Activated CD4-positive, alpha-beta T cell treated with anti-CD3 and anti-CD28 coated beads, Interleukin-2, amount 50 U/mL, for 1 hour (primary cell): ENCODE measurements at regions not wholly inside any gene's neighbourhood (a gene's known extent, or its start where the extent isn't known, plus 50 kb on each side); places are given as distances from the start of the nearest gene placed in this dataset.
"Not testable (repeated sequence)": the region's sequence is repeated elsewhere in the genome, so short reads cannot be mapped to it uniquely, and the experiment has no call there.

ENCODE experiments used
- DNase-seq: peaks from one replicate; pipeline ENCODE4 v3.0.0-alpha.2; 2020

GRCh38 chr14:56990991-56991627 is 180.8 kb upstream of the OTX2 start:
- not testable (repeated sequence) for DNase-seq

GRCh38 chr14:56989359-56989758 is 179.1 kb upstream of the OTX2 start:
- no peak for DNase-seq

- no peak for DNase-seq
Measured at GRCh38 chr14:56979936-56980335, 169.7 kb upstream of the OTX2 start.

GRCh38 chr14:56976211-56976610 is 165.9 kb upstream of the OTX2 start:
- no peak for DNase-seq

- no peak for DNase-seq
Measured at GRCh38 chr14:56975521-56975920, 165.2 kb upstream of the OTX2 start.

GRCh38 chr14:56972948-56973347 is 162.7 kb upstream of the OTX2 start:
- DNase-seq = no peak

GRCh38 chr14:56964895-56965294 is 154.6 kb upstream of the OTX2 start:
- DNase-seq = no peak

GRCh38 chr14:56963381-56963780 is 153.1 kb upstream of the OTX2 start:
- DNase-seq = no peak

- no peak for DNase-seq
Measured at GRCh38 chr14:56962444-56963080, 152.3 kb upstream of the OTX2 start.

- DNase-seq = no peak
Measured at GRCh38 chr14:56959869-56960268, 149.6 kb upstream of the OTX2 start.

- DNase-seq = no peak
Measured at GRCh38 chr14:56959121-56959520, 148.8 kb upstream of the OTX2 start.

- DNase-seq = no peak
Measured at GRCh38 chr14:56956182-56956581, 145.9 kb upstream of the OTX2 start.

- no peak for DNase-seq
Measured at GRCh38 chr14:56955745-56956144, 145.5 kb upstream of the OTX2 start.

- no peak for DNase-seq
Measured at GRCh38 chr14:56953884-56954283, 143.6 kb upstream of the OTX2 start.

GRCh38 chr14:56952766-56953473 is 142.6 kb upstream of the OTX2 start:
- DNase-seq = no peak

GRCh38 chr14:56949828-56950227 is 139.5 kb upstream of the OTX2 start:
- no peak for DNase-seq

- no peak for DNase-seq
Measured at GRCh38 chr14:56945291-56945690, 135.0 kb upstream of the OTX2 start.

GRCh38 chr14:56944397-56944796 is 134.1 kb upstream of the OTX2 start:
- DNase-seq = no peak

GRCh38 chr14:56933446-56933845 is 123.2 kb upstream of the OTX2 start:
- DNase-seq = no peak

GRCh38 chr14:56918849-56919574 is 108.7 kb upstream of the OTX2 start:
- no peak for DNase-seq

GRCh38 chr14:56905282-56905681 is 95.0 kb upstream of the OTX2 start:
- no peak for DNase-seq

GRCh38 chr14:56903304-56903969 is 93.2 kb upstream of the OTX2 start:
- no peak for DNase-seq

- no peak for DNase-seq
Measured at GRCh38 chr14:56902385-56902784, 92.1 kb upstream of the OTX2 start.
